CD8-positive, alpha-beta memory T cell (primary cell): ENCODE measurements at regions not wholly inside any gene's neighbourhood (a gene's known extent, or its start where the extent isn't known, plus 50 kb on each side); places are given as distances from the start of the nearest gene placed in this dataset.
A peak's percentile ranks its signal among the peaks of the same experiment; 100 is the strongest.

Experiments used
- CTCF ChIA-PET: fragments of 350-600 bp; sonication (Branson Sonifier 250); formaldehyde crosslinking; loops from one replicate; lab custom pipeline; 2021; ENCODE audit warnings: antibody characterized with exemption; lab: Charles Lee
- POLR2A ChIA-PET: fragments of 350-600 bp; sonication (Branson Sonifier 250); formaldehyde crosslinking; loops from one replicate; lab custom pipeline; 2021; ENCODE audit warnings: antibody characterized with exemption; lab: Charles Lee
- DNase-seq, 5 donors: peaks; one replicate each; pipeline versions ENCODE4 v3.0.0 to v3.0.0-alpha.2; 2020 to 2022; ENCODE audit warnings: mixed read lengths in 1 of 5
- H3K27ac ChIP-seq: one replicate; pipeline ENCODE4 v1.7.0; 2013; ENCODE audit warnings: low read depth, mild to moderate bottlenecking, low read length, moderate library complexity
- H3K27me3 ChIP-seq: 2 replicates; pipeline ENCODE4 v1.7.0; 2013; ENCODE audit warnings: low read length, mild to moderate bottlenecking; ENCODE audit not compliant: insufficient read depth, poor library complexity, severe bottlenecking
- H3K36me3 ChIP-seq: 2 replicates; pipeline ENCODE4 v1.7.0; 2013; ENCODE audit warnings: mild to moderate bottlenecking, low read length, moderate library complexity; ENCODE audit not compliant: insufficient read depth
- H3K4me1 ChIP-seq: 2 replicates; pipeline ENCODE4 v1.7.0; 2013; ENCODE audit warnings: mild to moderate bottlenecking, low read length, moderate library complexity; ENCODE audit not compliant: insufficient read depth
- H3K4me3 ChIP-seq: 2 replicates; pipeline ENCODE4 v1.7.0; 2013; ENCODE audit warnings: mild to moderate bottlenecking, low read length
- H3K9me3 ChIP-seq: 2 replicates; pipeline ENCODE4 v1.7.0; 2013; ENCODE audit warnings: mild to moderate bottlenecking, low read length
- H3K27ac Mint-ChIP-seq, 8 donors: one replicate each; pipeline ENCODE4 v1.8.0; 2020 to 2021; ENCODE audit warnings: mixed read lengths in 8 of 8, mild to moderate bottlenecking in 6 of 8, inconsistent platforms in 3 of 8, moderate library complexity in 3 of 8
- H3K27me3 Mint-ChIP-seq, 2 donors: one replicate each; pipeline ENCODE4 v1.8.0; 2020 to 2021; ENCODE audit warnings: mixed read lengths in 2 of 2, mild to moderate bottlenecking in 1 of 2, moderate library complexity in 1 of 2
- H3K36me3 Mint-ChIP-seq, 3 donors: one replicate each; pipeline ENCODE4 v1.8.0; 2020 to 2021; ENCODE audit warnings: mixed read lengths in 3 of 3, inconsistent platforms in 1 of 3, mild to moderate bottlenecking in 1 of 3
- H3K4me1 Mint-ChIP-seq, 3 donors: one replicate each; pipeline ENCODE4 v1.8.0; 2020 to 2021; ENCODE audit warnings: mixed read lengths in 3 of 3, inconsistent platforms in 1 of 3, mild to moderate bottlenecking in 1 of 3
- H3K4me3 Mint-ChIP-seq, 7 donors: one replicate each; pipeline ENCODE4 v1.8.0; 2020 to 2021; ENCODE audit warnings: mixed read lengths in 7 of 7, mild to moderate bottlenecking in 6 of 7, moderate library complexity in 4 of 7, inconsistent platforms in 2 of 7
- H3K9me3 Mint-ChIP-seq, 5 donors: one replicate each; pipeline ENCODE4 v1.8.0; 2020 to 2022; ENCODE audit warnings: mixed read lengths in 5 of 5, mild to moderate bottlenecking in 3 of 5, moderate library complexity in 2 of 5, inconsistent platforms in 1 of 5

DNA sequence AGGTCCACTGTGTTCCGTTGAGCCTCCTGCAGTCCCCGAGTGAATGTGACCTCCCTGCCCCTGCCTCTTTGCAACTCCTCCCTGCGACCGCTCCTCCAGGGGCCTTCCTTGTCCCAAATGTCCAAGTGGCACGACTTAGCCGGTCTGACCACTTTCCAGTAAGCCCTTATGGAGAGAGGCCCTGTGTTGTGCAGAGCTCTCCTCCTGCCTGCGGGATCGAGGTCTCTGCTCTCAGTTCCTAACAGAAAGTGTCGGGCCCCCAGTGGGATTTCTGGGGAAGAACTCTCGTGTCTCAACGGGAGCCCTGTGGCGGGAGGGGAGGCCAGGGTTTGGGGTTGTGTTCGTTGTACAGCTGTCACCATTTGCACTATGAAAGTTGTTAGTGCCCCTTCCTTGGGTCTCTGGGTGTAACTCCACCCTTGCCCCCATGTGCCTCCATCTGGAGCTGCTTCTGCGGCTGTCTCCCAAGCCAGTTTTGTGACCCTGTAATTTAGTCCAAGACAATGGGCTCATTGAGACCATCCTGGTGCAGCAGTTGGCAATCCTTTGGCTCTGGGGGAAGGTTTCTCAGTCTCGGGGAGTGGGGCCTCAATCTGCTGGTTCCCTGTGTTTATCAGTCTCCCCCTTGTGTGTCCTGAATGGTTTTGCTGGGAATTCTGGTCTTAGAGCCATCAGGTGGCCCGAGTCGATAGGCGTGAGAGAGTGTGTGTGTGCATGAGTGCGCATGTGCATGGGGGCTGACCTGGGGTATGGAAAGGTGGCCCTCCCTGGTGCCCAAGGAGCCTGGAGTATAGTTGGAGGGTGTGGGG lies 234.5 kb downstream of the SEC14L1 start:
- H3K27me3 Mint-ChIP-seq, result no peaks in the 10 kb centered on the region
- no peaks in the 10 kb centered on the region for H3K9me3 ChIP-seq
- ChIA-PET POLR2A (interaction anchor here (0.7 to 4.0 kb wide), 12 partner anchors 7 to 78 kb away, joined by 3 to 35 read pairs (median 8); no protein-coding TSS in a partner anchor), CTCF (interaction anchor here (0.7 to 4.9 kb wide), 21 partner anchors 16 to 121 kb away, joined by 3 to 55 read pairs (median 5); no protein-coding TSS in a partner anchor)
- no peaks in the 10 kb centered on the region for H3K36me3 ChIP-seq
- peak overlapping the region; percentile 90 for H3K4me3 ChIP-seq
- H3K36me3 Mint-ChIP-seq, result peaks cover 0 to 24% (median 2%) of the 10 kb centered on the region in 3 donors
- peak overlapping the region; percentile 90 to 98 (median 97) for H3K27ac Mint-ChIP-seq
- peaks cover 79% of the 10 kb centered on the region for H3K4me1 ChIP-seq
- H3K4me1 Mint-ChIP-seq, result peaks cover 69 to 87% (median 79%) of the 10 kb centered on the region in 3 donors
- H3K27me3 ChIP-seq, result no peaks in the 10 kb centered on the region
- H3K4me3 Mint-ChIP-seq, result peak overlapping the region; percentile 94 to 100 (median 100)
- no peaks in the 10 kb centered on the region for H3K9me3 Mint-ChIP-seq
- H3K27ac ChIP-seq, result peak overlapping the region; percentile 82
- DNase-seq, result no peak

DNA sequence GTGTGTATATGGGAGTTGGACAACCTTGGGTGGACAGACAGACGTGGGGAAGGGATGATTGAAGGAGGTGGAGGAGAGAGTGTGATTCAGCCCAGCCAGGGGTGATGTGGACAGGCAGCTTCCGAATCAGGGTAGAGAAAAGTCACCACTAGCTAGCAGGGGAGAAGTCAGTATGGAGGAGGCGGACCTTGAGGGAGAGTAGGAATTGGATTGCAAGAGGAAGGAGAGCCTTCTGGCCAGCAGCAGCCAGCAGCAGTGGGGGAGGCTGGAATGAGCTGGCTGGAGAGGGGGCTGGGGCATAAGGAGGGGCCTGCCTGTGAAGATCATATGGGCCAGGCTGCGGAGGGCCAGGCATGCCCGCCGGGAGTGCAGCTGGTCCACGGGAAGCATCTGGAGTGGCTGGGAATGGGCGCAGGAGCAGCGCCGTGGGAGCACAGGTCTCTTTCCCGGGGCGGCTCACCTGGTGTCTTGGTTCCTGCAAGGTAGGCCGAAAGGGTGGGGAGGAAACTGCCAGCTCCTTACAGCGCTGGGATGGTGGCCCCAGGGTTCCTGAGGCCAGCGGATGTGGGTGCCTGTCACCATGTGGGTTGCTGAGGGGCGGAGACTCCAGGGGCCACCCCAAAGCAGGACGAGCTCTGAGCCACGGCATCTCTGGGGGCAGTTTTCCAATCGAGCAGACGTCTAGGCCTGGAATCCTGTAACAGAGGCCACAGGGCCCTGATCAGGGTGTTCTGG lies 235.3 kb downstream of the SEC14L1 start:
- Histone ChIP-seq H3K27me3 (no peaks in the 10 kb centered on the region), H3K27ac (peak overlapping the region; percentile 42), H3K4me1 (peaks cover 79% of the 10 kb centered on the region), H3K36me3 (no peaks in the 10 kb centered on the region), H3K4me3 (peak overlapping the region; percentile 90), H3K9me3 (no peaks in the 10 kb centered on the region)
- Mint-ChIP-seq H3K27me3 (no peaks in the 10 kb centered on the region), H3K36me3 (peaks cover 0 to 24% (median 2%) of the 10 kb centered on the region in 3 donors), H3K4me3 (peak overlapping the region; percentile 94 to 100 (median 100)), H3K4me1 (peaks cover 66 to 87% (median 78%) of the 10 kb centered on the region in 3 donors), H3K9me3 (no peaks in the 10 kb centered on the region), H3K27ac (peak overlapping the region; percentile 90 to 98 (median 97))
- ChIA-PET POLR2A (interaction anchor here (0.6 to 4.0 kb wide), 12 partner anchors 13 to 584 kb away, joined by 3 to 35 read pairs (median 6); no protein-coding TSS in a partner anchor), CTCF (interaction anchor here (0.7 to 4.9 kb wide), 12 partner anchors 15 to 118 kb away, joined by 3 to 55 read pairs (median 6); no protein-coding TSS in a partner anchor)
- peak; percentile 54 to 83 (median 74) for DNase-seq

DNA sequence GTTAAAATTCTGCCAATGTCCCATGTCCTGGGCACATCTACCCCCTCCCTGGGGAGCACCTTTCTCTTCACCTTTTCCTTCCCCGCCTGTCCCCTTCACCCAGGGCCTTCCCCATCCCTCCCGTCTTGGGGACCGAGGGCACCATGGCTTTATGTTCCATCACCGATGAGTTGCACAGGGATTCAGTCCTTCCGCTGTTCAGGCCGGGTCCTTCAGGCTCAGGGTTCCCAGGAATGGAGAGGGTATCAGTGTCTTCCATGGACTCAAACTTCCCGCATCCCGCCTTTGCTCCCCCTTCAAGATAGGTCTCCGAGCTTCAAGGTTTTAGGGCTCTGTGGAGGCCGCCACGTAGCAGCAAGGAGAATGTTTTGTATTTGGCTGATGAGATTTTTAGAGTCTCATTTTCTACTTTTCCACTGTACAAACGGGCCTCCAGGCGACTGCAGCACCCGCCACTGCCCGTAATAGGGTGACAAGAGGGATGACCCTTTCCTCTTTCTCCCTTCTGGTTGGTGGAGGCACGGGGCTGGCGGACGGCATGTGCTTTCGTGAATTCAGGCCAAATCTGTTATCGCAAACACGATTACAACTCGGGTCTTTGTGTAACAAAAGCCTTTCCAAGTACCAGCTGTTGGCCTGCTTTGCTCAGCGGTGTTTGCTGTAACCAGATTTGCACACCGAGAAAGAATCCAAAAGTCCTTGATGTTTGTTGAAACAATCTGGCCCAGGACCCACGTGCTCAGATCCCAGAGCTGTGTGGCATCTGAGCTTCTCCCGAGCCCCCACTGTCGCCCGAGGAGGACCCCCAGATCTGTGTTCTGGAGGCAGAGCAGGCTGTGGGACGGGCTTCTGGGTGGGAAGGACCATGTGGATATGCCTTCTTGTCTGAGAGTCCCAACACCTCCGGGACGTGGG lies 236.3 kb downstream of the SEC14L1 start:
- Histone ChIP-seq H3K4me3 (peak overlapping the region; percentile 90), H3K27ac (no peak overlapping the region), H3K36me3 (no peaks in the 10 kb centered on the region), H3K4me1 (peaks cover 79% of the 10 kb centered on the region), H3K27me3 (no peaks in the 10 kb centered on the region), H3K9me3 (no peaks in the 10 kb centered on the region)
- Mint-ChIP-seq H3K27ac (peak overlapping the region; percentile 89 to 98 (median 96)), H3K4me3 (peak overlapping the region; percentile 94 to 100 (median 100)), H3K4me1 (peaks cover 66 to 87% (median 78%) of the 10 kb centered on the region in 3 donors), H3K36me3 (peaks cover 0 to 24% (median 2%) of the 10 kb centered on the region in 3 donors), H3K27me3 (no peaks in the 10 kb centered on the region), H3K9me3 (no peaks in the 10 kb centered on the region)
- DNase-seq, result no peak
- ChIA-PET CTCF (interaction anchor here (0.6 to 4.9 kb wide), 15 partner anchors 14 to 117 kb away, joined by 3 to 55 read pairs (median 5); no protein-coding TSS in a partner anchor), POLR2A (interaction anchor here (1.0 to 4.0 kb wide), 9 partner anchors 13 to 583 kb away, joined by 3 to 35 read pairs (median 8); no protein-coding TSS in a partner anchor)

DNA sequence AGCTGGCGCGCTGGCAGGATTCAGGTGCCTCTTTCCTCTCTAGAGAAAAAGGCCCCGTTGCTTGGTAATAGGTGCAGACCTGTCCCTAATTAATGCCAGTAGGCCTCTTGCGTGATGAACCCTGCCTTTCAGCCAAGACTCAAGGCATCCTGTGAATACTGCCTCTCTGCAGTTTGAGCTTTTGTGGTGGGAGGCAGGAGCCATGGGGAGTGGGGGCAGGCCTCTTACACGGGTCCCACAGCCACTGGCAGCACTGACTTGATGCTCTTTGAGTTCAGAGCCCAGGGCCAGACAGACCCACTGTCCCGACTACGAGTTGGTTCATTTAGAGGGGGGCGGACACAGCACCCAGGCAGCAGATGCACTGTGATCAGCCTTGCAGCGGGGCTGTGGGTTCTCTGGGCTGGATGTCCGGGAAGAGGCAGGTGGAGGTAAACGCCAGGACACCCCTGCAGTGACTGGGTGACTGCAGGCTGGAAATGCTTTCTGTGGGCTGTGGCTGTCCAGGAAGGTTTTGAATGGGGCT lies 237.0 kb downstream of the SEC14L1 start:
- Mint-ChIP-seq H3K27ac (peak overlapping the region in 7 of 8 donors; percentile 45 to 97 (median 85)), H3K4me1 (peaks cover 69 to 87% (median 80%) of the 10 kb centered on the region in 3 donors), H3K9me3 (no peaks in the 10 kb centered on the region), H3K27me3 (no peaks in the 10 kb centered on the region), H3K36me3 (peaks cover 0 to 24% (median 2%) of the 10 kb centered on the region in 3 donors), H3K4me3 (peak overlapping the region in 6 of 7 donors; percentile 8 to 94 (median 56))
- Histone ChIP-seq H3K4me1 (peaks cover 80% of the 10 kb centered on the region), H3K27me3 (no peaks in the 10 kb centered on the region), H3K36me3 (no peaks in the 10 kb centered on the region), H3K4me3 (no peak overlapping the region), H3K27ac (no peak overlapping the region), H3K9me3 (no peaks in the 10 kb centered on the region)
- ChIA-PET POLR2A (interaction anchor here (1.0 to 1.2 kb wide), 2 partner anchors 23 to 88 kb away, joined by 3 to 5 read pairs; no protein-coding TSS in a partner anchor), CTCF (interaction anchor here (1.0 to 4.9 kb wide), 4 partner anchors 23 to 77 kb away, joined by 3 to 55 read pairs (median 5); no protein-coding TSS in a partner anchor)
- no peak for DNase-seq

DNA sequence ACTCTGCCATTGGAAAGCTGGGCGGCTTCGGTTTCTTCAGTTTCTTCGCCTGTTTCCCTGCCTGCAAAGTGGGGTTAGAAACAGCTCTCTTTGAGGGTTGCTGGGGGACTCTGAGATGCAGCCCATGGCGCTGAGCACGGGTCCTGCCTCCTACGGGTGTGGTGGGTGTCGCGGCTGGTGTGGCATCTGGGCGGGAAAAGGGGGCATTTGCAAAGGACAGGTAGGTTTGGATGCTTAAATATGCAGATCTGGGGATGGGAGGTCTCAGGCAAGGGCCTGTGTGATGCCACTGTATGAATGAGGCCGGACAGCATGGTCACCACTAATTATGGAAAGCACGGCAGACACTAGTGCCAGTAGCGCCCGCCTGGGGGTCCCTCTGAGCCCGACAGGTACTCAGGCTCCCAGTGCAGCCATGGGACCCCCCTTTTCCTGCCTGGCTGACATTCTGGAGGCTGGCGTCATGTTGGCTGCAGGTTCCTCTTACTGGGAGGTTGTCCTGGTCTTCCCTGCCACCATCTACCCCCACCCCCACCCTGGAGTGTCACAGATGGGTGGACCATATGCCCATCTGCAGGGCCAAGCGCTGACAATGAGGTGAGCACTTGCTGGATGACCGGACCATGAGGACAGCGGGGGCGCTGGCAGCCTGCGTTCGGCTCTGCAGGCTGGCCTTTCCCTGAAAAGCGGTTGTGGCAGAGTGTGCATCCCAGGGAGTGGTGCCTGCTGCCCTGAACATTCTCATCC lies 237.7 kb downstream of the SEC14L1 start:
- POLR2A ChIA-PET, result interaction anchor here (1.0 to 1.2 kb wide), 2 partner anchors 22 to 87 kb away, joined by 3 to 5 read pairs; no protein-coding TSS in a partner anchor
- peak overlapping the region; percentile 27 to 94 (median 59) for H3K4me3 Mint-ChIP-seq
- no peak overlapping the region for H3K27ac ChIP-seq
- no peaks in the 10 kb centered on the region for H3K36me3 ChIP-seq
- H3K27me3 Mint-ChIP-seq, result no peaks in the 10 kb centered on the region
- H3K27me3 ChIP-seq, result no peaks in the 10 kb centered on the region
- peaks cover 87% of the 10 kb centered on the region for H3K4me1 ChIP-seq
- H3K9me3 ChIP-seq, result no peaks in the 10 kb centered on the region
- no peak for DNase-seq
- no peaks in the 10 kb centered on the region for H3K9me3 Mint-ChIP-seq
- peaks cover 76 to 95% (median 87%) of the 10 kb centered on the region in 3 donors for H3K4me1 Mint-ChIP-seq
- CTCF ChIA-PET, result interaction anchor here (1.0 to 4.9 kb wide), 3 partner anchors 22 to 76 kb away, joined by 3 to 55 read pairs (median 4); no protein-coding TSS in a partner anchor
- H3K27ac Mint-ChIP-seq, result peak overlapping the region; percentile 45 to 97 (median 84)
- H3K36me3 Mint-ChIP-seq, result peaks cover 0 to 25% (median 2%) of the 10 kb centered on the region in 3 donors
- no peak overlapping the region for H3K4me3 ChIP-seq

DNA sequence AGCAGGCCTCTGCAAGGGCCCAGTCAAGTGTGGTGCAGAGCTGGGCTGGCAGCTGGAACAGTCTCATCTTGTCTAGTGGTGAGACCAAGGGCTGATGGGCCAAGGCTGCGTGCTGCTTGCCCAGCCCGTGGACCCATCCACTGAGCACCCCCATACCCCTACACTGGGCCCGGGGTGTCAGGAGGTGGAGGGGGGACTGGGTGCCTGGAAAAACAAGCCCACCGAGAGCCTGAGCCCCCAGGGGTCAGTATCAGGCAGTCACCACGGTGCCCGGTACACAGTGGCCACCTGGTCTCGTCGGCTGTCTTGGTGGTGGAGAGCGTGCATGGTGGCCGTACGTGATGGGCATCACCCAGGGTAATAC lies 238.3 kb downstream of the SEC14L1 start:
- peak in 1 of 5 donors; percentile 39 for DNase-seq
- peaks cover 93% of the 10 kb centered on the region for H3K4me1 ChIP-seq
- no peak overlapping the region for H3K27ac ChIP-seq
- Mint-ChIP-seq H3K4me1 (peaks cover 82 to 100% (median 92%) of the 10 kb centered on the region in 3 donors), H3K4me3 (peak overlapping the region in 3 of 7 donors; percentile 22 to 41 (median 27)), H3K36me3 (peaks cover 0 to 25% (median 2%) of the 10 kb centered on the region in 3 donors), H3K9me3 (no peaks in the 10 kb centered on the region), H3K27me3 (no peaks in the 10 kb centered on the region), H3K27ac (peak overlapping the region in 2 of 8 donors; percentile 47 to 93)
- no peaks in the 10 kb centered on the region for H3K27me3 ChIP-seq
- H3K36me3 ChIP-seq, result no peaks in the 10 kb centered on the region
- POLR2A ChIA-PET, result no interaction called here
- CTCF ChIA-PET, result no interaction called here
- no peaks in the 10 kb centered on the region for H3K9me3 ChIP-seq
- no peak overlapping the region for H3K4me3 ChIP-seq
